B cell (primary cell): ENCODE measurements at regions not wholly inside any gene's neighbourhood (a gene's known extent, or its start where the extent isn't known, plus 50 kb on each side); places are given as distances from the start of the nearest gene placed in this dataset.

ENCODE experiments used
- ATAC-seq: fragments of 200-7000 bp; cut with Tn5 transposase; one replicate; pipeline ENCODE4 v1.10.0; 2021; ENCODE audit warnings: low read depth, mild to moderate bottlenecking, moderate number of reproducible peaks, moderate library complexity
- CTCF ChIA-PET: fragments of 350-600 bp; sonication (Branson Sonifier 250); formaldehyde crosslinking; loops from one replicate; lab custom pipeline; 2021; ENCODE audit warnings: antibody characterized with exemption, inconsistent platforms; lab: Charles Lee
- POLR2A ChIA-PET: fragments of 350-600 bp; sonication (Branson Sonifier 250); formaldehyde crosslinking; loops from one replicate; lab custom pipeline; 2021; ENCODE audit warnings: antibody characterized with exemption; lab: Charles Lee
- DNase-seq: peaks from one replicate; pipeline ENCODE4 v3.0.0; 2013
- H2AFZ ChIP-seq: 2 replicates; pipeline ENCODE4 v1.6.1; 2012; ENCODE audit warnings: mild to moderate bottlenecking, low read depth, low read length; ENCODE audit not compliant: insufficient read depth, poor library complexity, severe bottlenecking
- H3K27ac ChIP-seq, 2 donors: 1 replicate in 1 of 2; 2 replicates in 1 of 2; pipeline ENCODE4 v1.5.1; 2012 to 2013; ENCODE audit warnings: low read length in 2 of 2, mild to moderate bottlenecking in 2 of 2, moderate library complexity in 1 of 2
- H3K27me3 ChIP-seq, 4 experiments: fragments of 200-600 bp in 1 of 4; sonication (generic) in 1 of 4; replicated peaks in 1 of 4; 1 replicate in 2 of 4; 2 replicates in 2 of 4; pipeline versions ENCODE4 v1.6.1 to v1.7.0; 2013 to 2016; ENCODE audit warnings: low read length in 3 of 4, mild to moderate bottlenecking in 2 of 4, mixed read lengths in 1 of 4, moderate library complexity in 1 of 4; ENCODE audit not compliant: insufficient read depth in 4 of 4, control insufficient read depth in 3 of 4; ENCODE audit errors: control extremely low read depth in 1 of 4
- H3K36me3 ChIP-seq, 2 experiments: replicated peaks in 1 of 2; 1 replicate in 1 of 2; 2 replicates in 1 of 2; pipeline versions ENCODE4 v1.6.1 to v1.7.1; 2013; ENCODE audit warnings: low read length in 1 of 2; ENCODE audit not compliant: insufficient read depth in 2 of 2, control insufficient read depth in 1 of 2; ENCODE audit errors: control extremely low read depth in 1 of 2, extremely low read depth in 1 of 2
- H3K4me1 ChIP-seq, 2 donors: fragments of 200-600 bp in 1 of 2; sonication (generic) in 1 of 2; 1 replicate in 1 of 2; 2 replicates in 1 of 2; pipeline versions ENCODE4 v1.5.1 to v1.6.1; 2013 to 2017; ENCODE audit warnings: low read length in 2 of 2; ENCODE audit not compliant: control insufficient read depth in 2 of 2, insufficient read depth in 2 of 2
- H3K4me2 ChIP-seq: replicated peaks from 2 replicates; pipeline ENCODE3; 2012; ENCODE audit warnings: mild to moderate bottlenecking, low read depth, low read length; ENCODE audit not compliant: poor library complexity, severe bottlenecking
- H3K4me3 ChIP-seq, 5 experiments: fragments of 200-600 bp in 1 of 5; sonication (generic) in 1 of 5; 1 replicate in 3 of 5; 2 replicates in 2 of 5; pipeline versions ENCODE4 v1.5.1 to v1.7.0; 2011 to 2016; ENCODE audit warnings: low read length in 4 of 5, mild to moderate bottlenecking in 4 of 5, low read depth in 2 of 5, control low read depth in 1 of 5, moderate library complexity in 1 of 5; ENCODE audit not compliant: insufficient read depth in 1 of 5; ENCODE audit errors: control extremely low read depth in 1 of 5, extremely low read depth in 1 of 5
- H3K79me2 ChIP-seq: fragments of 200-600 bp; sonication (generic); one replicate; pipeline ENCODE4 v1.6.0; 2016; ENCODE audit warnings: low read length; ENCODE audit not compliant: control insufficient read depth, insufficient read depth
- H3K9ac ChIP-seq: fragments of 200-600 bp; sonication (generic); 2 replicates; pipeline ENCODE4 v1.6.1; 2017; ENCODE audit warnings: mild to moderate bottlenecking, low read length, moderate library complexity
- H3K9me3 ChIP-seq, 3 donors: one replicate each; pipeline versions ENCODE4 v1.6.1 to v1.7.1; 2013; ENCODE audit warnings: low read length in 2 of 3; ENCODE audit not compliant: control insufficient read depth in 2 of 3, insufficient read depth in 1 of 3; ENCODE audit errors: control extremely low read depth in 1 of 3
- H4K20me1 ChIP-seq: 2 replicates; pipeline ENCODE4 v1.6.0; 2012; ENCODE audit warnings: mild to moderate bottlenecking, low read length; ENCODE audit not compliant: insufficient read depth, control insufficient read depth, poor library complexity, severe bottlenecking
- H3K27ac Mint-ChIP-seq: one replicate; pipeline ENCODE4 v1.8.0; 2021; ENCODE audit warnings: mixed read lengths
- H3K27me3 Mint-ChIP-seq: one replicate; pipeline ENCODE4 v1.8.0; 2021; ENCODE audit warnings: mixed read lengths
- H3K4me1 Mint-ChIP-seq: one replicate; pipeline ENCODE4 v1.8.0; 2021; ENCODE audit warnings: mixed read lengths
- H3K4me3 Mint-ChIP-seq: one replicate; pipeline ENCODE4 v1.8.0; 2021; ENCODE audit warnings: mixed read lengths
- H3K9me3 Mint-ChIP-seq: one replicate; pipeline ENCODE4 v1.8.0; 2022; ENCODE audit warnings: mixed read lengths; ENCODE audit not compliant: insufficient read depth
- CTCF ChIP-seq: fragments of 200-600 bp; IDR thresholded peaks from one replicate; pipeline ENCODE4 v1.8.0; 2022; ENCODE audit warnings: antibody characterized with exemption, mild to moderate bottlenecking
- EZH2 ChIP-seq: IDR thresholded peaks from 2 replicates; pipeline ENCODE4 v1.6.1; 2012; ENCODE audit warnings: borderline replicate concordance, low read depth, mild to moderate bottlenecking, moderate library complexity, low read length; ENCODE audit not compliant: insufficient read depth, poor library complexity, severe bottlenecking
- WGBS: methylation state at CpG from one replicate; pipeline ENCODE4 v1.1.5; 2013; ENCODE audit warnings: missing lambda C conversion rate; ENCODE audit not compliant: insufficient coverage; 5-methylcytosine and 5-hydroxymethylcytosine counted together
- intact Hi-C: fragments of 100-400 bp; cut with micrococcal nuclease; formaldehyde crosslinking; loops from one replicate; pipeline ENCODE4 v1.10.0; 2022

- peak overlapping the region; percentile 90 for H3K9ac ChIP-seq
- no peaks in the 10 kb centered on the region for H3K9me3 ChIP-seq
- H3K27me3 ChIP-seq, result no peaks in the 10 kb centered on the region
- H3K4me2 ChIP-seq, result peak overlapping the region; percentile 87
- ATAC-seq, result no peak
- POLR2A ChIA-PET, result interaction anchor here (0.6 to 5.7 kb wide), 33 partner anchors 9 to 246 kb away, joined by 3 to 138 read pairs (median 6); partner anchors contain the start of gene SERTAD2
- peak overlapping the region; percentile 88 for H2AFZ ChIP-seq
- no peaks in the 10 kb centered on the region for H3K36me3 ChIP-seq
- peak overlapping the region; percentile 83 to 88 for H3K27ac ChIP-seq
- Mint-ChIP-seq H3K9me3 (no peaks in the 10 kb centered on the region), H3K27me3 (no peaks in the 10 kb centered on the region), H3K4me3 (peak overlapping the region; percentile 91), H3K4me1 (peaks cover 30% of the 10 kb centered on the region), H3K27ac (peak overlapping the region; percentile 98)
- H3K4me1 ChIP-seq, result peaks cover 18 to 19% of the 10 kb centered on the region in 2 donors
- intact Hi-C loops, result loop anchor here (1.0 to 5.0 kb wide), 4 partner anchors 23 to 163 kb away; no protein-coding TSS in a partner anchor
- CTCF ChIA-PET, result interaction anchor here (0.6 to 9.9 kb wide), 26 partner anchors 9 to 419 kb away, joined by 3 to 121 read pairs (median 6); partner anchors contain the start of gene SERTAD2
- 0% methylated on average over 13 of the region's 38 CpGs for WGBS
- peak; percentile 60 for DNase-seq
- H4K20me1 ChIP-seq, result no peaks in the 10 kb centered on the region
- no peak for TF ChIP-seq EZH2
- peak; percentile 9 for TF ChIP-seq CTCF
- peak overlapping the region; percentile 75 to 99 (median 93) for H3K4me3 ChIP-seq
- peaks cover 5% of the 10 kb centered on the region for H3K79me2 ChIP-seq
Measured at GRCh38 chr2:64750001-64750816, 96.5 kb upstream of the SERTAD2 start.
